ENCODE measurements at regions not wholly inside any gene's neighbourhood (a gene's known extent, or its start where the extent isn't known, plus 50 kb on each side); places are given as distances from the start of the nearest gene placed in this dataset.

DNA sequence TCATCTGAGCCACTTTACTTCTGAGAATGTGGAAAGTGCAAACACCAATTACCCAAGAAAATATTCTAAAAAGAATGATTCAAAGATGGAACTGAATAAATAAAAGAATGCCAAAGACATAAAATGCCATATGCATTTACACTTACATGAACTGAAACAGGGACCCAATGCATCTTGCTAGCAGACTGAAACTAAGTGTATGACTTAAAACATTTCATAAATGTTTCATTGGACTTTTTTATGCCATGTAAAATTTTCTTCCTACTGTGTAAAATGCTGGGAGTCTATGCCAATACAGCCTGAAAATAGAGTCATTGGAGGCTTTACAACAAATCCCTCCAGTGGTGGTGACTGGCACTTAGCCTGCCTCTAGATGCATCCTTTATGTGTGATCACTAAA is 735.1 kb upstream of the CCDC54 start:
- TF ChIP-seq POLR2AphosphoS5 (IDR thresholded peaks at IDR 0.05; ENCODE audit: low read depth, low read length), result no peak
- TF ChIP-seq POLR2A (IDR thresholded peaks at IDR 0.05; ENCODE audit: low read depth, low read length), result no peak

Data from GM12892 (cell line).